ENCODE measurements at regions not wholly inside any gene's neighbourhood (a gene's known extent, or its start where the extent isn't known, plus 50 kb on each side); places are given as distances from the start of the nearest gene placed in this dataset.

DNA sequence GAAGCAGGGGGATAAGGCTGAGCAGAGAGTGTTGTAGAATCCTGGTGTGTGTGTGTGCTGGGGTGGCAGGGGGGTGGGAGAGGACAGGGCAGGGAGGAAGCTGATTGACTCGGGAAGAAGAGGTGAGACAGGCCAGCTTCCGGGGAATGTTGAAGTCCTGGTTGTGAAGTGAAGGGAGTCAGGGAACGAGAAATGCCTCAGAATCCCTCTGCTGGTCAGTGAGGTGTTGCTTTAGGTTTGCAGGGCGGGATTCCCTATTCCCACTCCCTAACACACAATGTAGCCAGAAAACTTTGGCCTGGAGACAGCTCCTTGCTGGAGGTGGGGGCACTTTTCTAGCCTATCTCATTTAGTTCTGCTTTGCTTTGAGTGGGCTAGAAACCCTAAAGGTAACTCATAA lies 265.1 kb downstream of the HAUS1 start:
- TF ChIP-seq, protein P1, sequence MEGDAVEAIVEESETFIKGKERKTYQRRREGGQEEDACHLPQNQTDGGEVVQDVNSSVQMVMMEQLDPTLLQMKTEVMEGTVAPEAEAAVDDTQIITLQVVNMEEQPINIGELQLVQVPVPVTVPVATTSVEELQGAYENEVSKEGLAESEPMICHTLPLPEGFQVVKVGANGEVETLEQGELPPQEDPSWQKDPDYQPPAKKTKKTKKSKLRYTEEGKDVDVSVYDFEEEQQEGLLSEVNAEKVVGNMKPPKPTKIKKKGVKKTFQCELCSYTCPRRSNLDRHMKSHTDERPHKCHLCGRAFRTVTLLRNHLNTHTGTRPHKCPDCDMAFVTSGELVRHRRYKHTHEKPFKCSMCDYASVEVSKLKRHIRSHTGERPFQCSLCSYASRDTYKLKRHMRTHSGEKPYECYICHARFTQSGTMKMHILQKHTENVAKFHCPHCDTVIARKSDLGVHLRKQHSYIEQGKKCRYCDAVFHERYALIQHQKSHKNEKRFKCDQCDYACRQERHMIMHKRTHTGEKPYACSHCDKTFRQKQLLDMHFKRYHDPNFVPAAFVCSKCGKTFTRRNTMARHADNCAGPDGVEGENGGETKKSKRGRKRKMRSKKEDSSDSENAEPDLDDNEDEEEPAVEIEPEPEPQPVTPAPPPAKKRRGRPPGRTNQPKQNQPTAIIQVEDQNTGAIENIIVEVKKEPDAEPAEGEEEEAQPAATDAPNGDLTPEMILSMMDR (IDR thresholded peaks at IDR 0.05; ENCODE audit: insufficient read depth, low read depth, low read length): no peak
- no peak for TF ChIP-seq EZH2 (IDR thresholded peaks at IDR 0.05; ENCODE audit: insufficient read depth, low read length)

All from astrocyte (in vitro differentiated cells and primary cell).